GM23338 (cell line): ENCODE measurements at regions not wholly inside any gene's neighbourhood (a gene's known extent, or its start where the extent isn't known, plus 50 kb on each side); places are given as distances from the start of the nearest gene placed in this dataset.

Experiments used
- ATAC-seq: fragments of 200-7000 bp; cut with Tn5 transposase; 3 replicates; pipeline ENCODE4 v1.9.1; 2020
- DNase-seq: peaks from one replicate; pipeline ENCODE4 v3.0.0-alpha.2; 2015; ENCODE audit warnings: low spot score
- H2AFZ ChIP-seq: fragments of 200-600 bp; sonication (generic); 2 replicates; pipeline ENCODE4 v1.8.0; 2016; ENCODE audit warnings: antibody characterized with exemption, mild to moderate bottlenecking, moderate library complexity
- H3F3A ChIP-seq: fragments of 200-600 bp; sonication (generic); replicated peaks from 2 replicates; pipeline ENCODE4 v1.8.0; 2017; ENCODE audit warnings: antibody characterized with exemption, mixed run types, low read depth
- H3K27ac ChIP-seq: fragments of 200-600 bp; sonication (generic); 2 replicates; pipeline ENCODE4 v1.6.1; 2016; ENCODE audit warnings: low read depth
- H3K27me3 ChIP-seq: fragments of 200-600 bp; sonication (generic); 2 replicates; pipeline ENCODE4 v1.8.0; 2016; ENCODE audit warnings: mild to moderate bottlenecking, mixed run types, moderate library complexity; ENCODE audit not compliant: insufficient read depth
- H3K36me3 ChIP-seq: fragments of 200-600 bp; sonication (generic); 2 replicates; pipeline ENCODE4 v1.8.0; 2016; ENCODE audit warnings: mild to moderate bottlenecking; ENCODE audit not compliant: insufficient read depth
- H3K4me1 ChIP-seq: fragments of 200-600 bp; sonication (generic); 2 replicates; pipeline ENCODE4 v1.8.0; 2016; ENCODE audit warnings: mild to moderate bottlenecking, moderate library complexity; ENCODE audit not compliant: insufficient read depth
- H3K4me2 ChIP-seq: fragments of 200-600 bp; sonication (generic); 2 replicates; pipeline ENCODE4 v1.7.1; 2017; ENCODE audit warnings: mixed run types
- H3K4me3 ChIP-seq: fragments of 200-600 bp; sonication (generic); 2 replicates; pipeline ENCODE4 v1.6.1; 2016; ENCODE audit warnings: mixed run types
- H3K79me2 ChIP-seq: fragments of 200-600 bp; sonication (generic); replicated peaks from 2 replicates; pipeline ENCODE4 v1.8.0; 2017; ENCODE audit warnings: mild to moderate bottlenecking; ENCODE audit not compliant: insufficient read depth
- H3K9me2 ChIP-seq: fragments of 200-600 bp; sonication (generic); 2 replicates; pipeline ENCODE4 v1.8.0; 2017; ENCODE audit not compliant: insufficient read depth
- H4K20me1 ChIP-seq: fragments of 200-600 bp; sonication (generic); replicated peaks from 2 replicates; pipeline ENCODE4 v1.8.0; 2017; ENCODE audit warnings: mild to moderate bottlenecking; ENCODE audit not compliant: insufficient read depth
- H3K27ac Mint-ChIP-seq: 2 replicates; pipeline ENCODE4 v1.8.0; 2020; ENCODE audit warnings: inconsistent platforms, mild to moderate bottlenecking, moderate library complexity, mixed read lengths
- H3K27me3 Mint-ChIP-seq: 3 replicates; pipeline ENCODE4 v1.8.0; 2022; ENCODE audit warnings: low read depth, mild to moderate bottlenecking, moderate library complexity, mixed read lengths, inconsistent platforms; ENCODE audit not compliant: insufficient read depth, poor library complexity
- H3K36me3 Mint-ChIP-seq: 3 replicates; pipeline ENCODE4 v1.8.0; 2021; ENCODE audit warnings: low read depth, mild to moderate bottlenecking, inconsistent platforms, moderate library complexity, mixed read lengths
- H3K4me1 Mint-ChIP-seq: 3 replicates; pipeline ENCODE4 v1.8.0; 2020; ENCODE audit warnings: mild to moderate bottlenecking, inconsistent platforms, mixed read lengths
- H3K4me3 Mint-ChIP-seq: 3 replicates; pipeline ENCODE4 v1.8.0; 2021; ENCODE audit warnings: moderate library complexity, mild to moderate bottlenecking, inconsistent platforms, mixed read lengths
- H3K9me3 Mint-ChIP-seq: 3 replicates; pipeline ENCODE4 v1.8.0; 2020; ENCODE audit warnings: moderate library complexity, mild to moderate bottlenecking, inconsistent platforms, mixed read lengths
- CREB1 ChIP-seq: fragments of 250-450 bp; sonication (Bioruptor Pico); IDR thresholded peaks from 2 replicates; pipeline ENCODE4 v1.5.0; 2020; ENCODE audit warnings: low read depth, mild to moderate bottlenecking, moderate library complexity
- ETS1 ChIP-seq: IDR thresholded peaks from 2 replicates; pipeline ENCODE4 v1.6.1; 2016; ENCODE audit warnings: antibody characterized with exemption
- STAT1 ChIP-seq: IDR thresholded peaks from one replicate; pipeline ENCODE4 v1.6.1; 2016; ENCODE audit warnings: antibody characterized with exemption; ENCODE audit not compliant: unreplicated experiment
- ZNF114 ChIP-seq: fragments of 250-450 bp; sonication (Bioruptor Pico); IDR thresholded peaks from 2 replicates; pipeline ENCODE4 v1.5.0; 2020; ENCODE audit warnings: mild to moderate bottlenecking, moderate library complexity

- Mint-ChIP-seq H3K36me3 (peaks cover 45% of the 10 kb centered on the region), H3K4me1 (no peaks in the 10 kb centered on the region; the same call in 2 of the 3 replicates), H3K27ac (no peak overlapping the region), H3K9me3 (peaks cover 99% of the 10 kb centered on the region), H3K4me3 (no peak overlapping the region), H3K27me3 (peaks cover 2% of the 10 kb centered on the region)
- H3K36me3 ChIP-seq: no peaks in the 10 kb centered on the region; the same call in 1 of the 2 replicates
- H3K9me2 ChIP-seq: no peaks in the 10 kb centered on the region
- DNase-seq (no peak), ATAC-seq (no peak)
- H3K4me1 ChIP-seq: no peaks in the 10 kb centered on the region
- H2AFZ ChIP-seq: no peak overlapping the region
- H3K4me3 ChIP-seq: no peak overlapping the region
- H3F3A ChIP-seq: no peaks in the 10 kb centered on the region
- no peaks in the 10 kb centered on the region for H3K79me2 ChIP-seq
- TF ChIP-seq STAT1 (no peak), CREB1 (CRISPR knock-in tag) (no peak)
- H3K27me3 ChIP-seq: no peaks in the 10 kb centered on the region
- H3K4me2 ChIP-seq: no peak overlapping the region
- no peak overlapping the region for H3K27ac ChIP-seq
- H4K20me1 ChIP-seq: no peaks in the 10 kb centered on the region
These were observed 2287.0 kb downstream of the TP53TG3F start for GRCh38 chr16:35746281-35746962.

GRCh38 chr16:35746963-35747657 lies 2287.7 kb downstream of the TP53TG3F start:
- Histone ChIP-seq H3K79me2 (no peaks in the 10 kb centered on the region), H3K9me2 (no peaks in the 10 kb centered on the region), H3K4me2 (no peak overlapping the region), H3F3A (no peaks in the 10 kb centered on the region), H3K4me3 (no peak overlapping the region), H3K36me3 (no peaks in the 10 kb centered on the region; the same call in 1 of the 2 replicates), H2AFZ (no peak overlapping the region), H4K20me1 (no peaks in the 10 kb centered on the region), H3K4me1 (no peaks in the 10 kb centered on the region), H3K27me3 (no peaks in the 10 kb centered on the region), H3K27ac (no peak overlapping the region)
- DNase-seq: no peak
- H3K27me3 Mint-ChIP-seq: peaks cover 2% of the 10 kb centered on the region
- no peak for ATAC-seq
- no peaks in the 10 kb centered on the region; the same call in 2 of the 3 replicates for H3K4me1 Mint-ChIP-seq
- no peak overlapping the region for H3K27ac Mint-ChIP-seq
- H3K4me3 Mint-ChIP-seq: no peak overlapping the region
- TF ChIP-seq ZNF114 (CRISPR knock-in tag): no peak
- peaks cover 99% of the 10 kb centered on the region for H3K9me3 Mint-ChIP-seq
- peaks cover 44% of the 10 kb centered on the region for H3K36me3 Mint-ChIP-seq

- ATAC-seq (no peak), DNase-seq (no peak)
- no peak for TF ChIP-seq ETS1
- no peak overlapping the region for H2AFZ ChIP-seq
- Mint-ChIP-seq H3K9me3 (peaks cover 99% of the 10 kb centered on the region), H3K27ac (no peak overlapping the region), H3K4me1 (no peaks in the 10 kb centered on the region; the same call in 2 of the 3 replicates), H3K27me3 (peaks cover 2% of the 10 kb centered on the region), H3K4me3 (no peak overlapping the region), H3K36me3 (peaks cover 36% of the 10 kb centered on the region)
- H3K4me3 ChIP-seq: no peak overlapping the region
- H3K36me3 ChIP-seq: no peaks in the 10 kb centered on the region; the same call in 1 of the 2 replicates
- no peaks in the 10 kb centered on the region for H4K20me1 ChIP-seq
- no peak overlapping the region for H3K27ac ChIP-seq
- no peaks in the 10 kb centered on the region for H3K79me2 ChIP-seq
- no peaks in the 10 kb centered on the region for H3K27me3 ChIP-seq
- H3K4me2 ChIP-seq: no peak overlapping the region
- H3K4me1 ChIP-seq: no peaks in the 10 kb centered on the region
- no peaks in the 10 kb centered on the region for H3F3A ChIP-seq
- no peaks in the 10 kb centered on the region for H3K9me2 ChIP-seq
These were observed 2288.4 kb downstream of the TP53TG3F start for GRCh38 chr16:35747658-35748455.
